Limb (tissue), 2 donors: ENCODE measurements at regions not wholly inside any gene's neighbourhood (a gene's known extent, or its start where the extent isn't known, plus 50 kb on each side); places are given as distances from the start of the nearest gene placed in this dataset.

Source experiments
- DNase-seq, 2 donors: peaks; one replicate each; pipeline ENCODE4 v3.0.0-alpha.2; 2016; ENCODE audit errors: extremely low spot score in 2 of 2

DNA sequence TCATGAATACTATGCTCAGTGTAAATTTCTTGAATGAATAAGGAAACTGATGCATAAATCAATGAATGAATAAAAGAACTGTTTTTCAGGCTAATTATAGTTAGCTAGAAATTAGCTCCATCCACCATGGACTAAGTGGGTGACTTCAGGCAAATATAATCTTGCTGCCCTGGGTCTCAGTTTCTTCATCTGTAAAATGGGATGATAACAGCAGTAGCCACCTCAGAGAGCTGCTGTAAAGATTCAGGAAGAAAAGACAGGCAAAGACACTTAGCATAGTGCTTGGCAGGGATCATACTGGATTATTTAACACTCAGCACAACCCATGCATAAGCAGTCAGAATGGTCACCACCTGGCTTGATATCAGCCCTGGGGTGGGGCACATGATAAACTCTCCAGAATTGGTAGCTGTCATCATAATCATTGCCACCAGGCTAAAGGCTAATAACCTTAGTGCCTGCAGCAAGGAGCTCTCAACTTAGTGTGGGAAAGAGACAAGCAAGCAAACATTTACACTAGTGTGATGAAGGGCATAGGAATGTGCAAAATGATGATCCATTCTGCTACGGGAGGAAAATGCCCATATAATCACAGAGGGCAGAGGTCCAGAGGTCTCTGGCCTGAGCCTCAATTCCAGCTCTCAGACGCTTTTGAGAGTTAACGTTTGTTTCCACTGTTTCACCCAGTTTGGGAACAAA lies 234.7 kb upstream of the TBX3 start:
- no peak for DNase-seq

DNA sequence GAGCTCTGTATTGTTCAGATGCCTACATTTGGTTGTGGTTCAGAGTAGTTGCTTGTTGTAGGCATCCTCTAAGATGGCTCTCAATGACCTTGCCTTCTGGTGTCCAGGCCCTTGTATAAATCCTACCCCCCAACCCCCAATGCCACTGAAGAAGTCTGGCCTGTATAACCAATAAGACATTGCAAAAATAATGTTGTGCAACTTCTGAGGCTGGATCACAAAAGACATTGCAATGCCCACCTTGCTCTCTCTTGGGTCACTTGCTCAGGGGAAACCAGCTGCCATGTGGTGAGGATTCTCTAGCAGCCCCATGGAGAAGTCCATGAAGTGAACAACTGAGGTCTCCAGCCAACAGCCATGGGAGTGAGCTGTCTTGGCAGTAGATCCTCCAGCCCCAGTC lies 234.0 kb upstream of the TBX3 start:
- no peak for DNase-seq

DNA sequence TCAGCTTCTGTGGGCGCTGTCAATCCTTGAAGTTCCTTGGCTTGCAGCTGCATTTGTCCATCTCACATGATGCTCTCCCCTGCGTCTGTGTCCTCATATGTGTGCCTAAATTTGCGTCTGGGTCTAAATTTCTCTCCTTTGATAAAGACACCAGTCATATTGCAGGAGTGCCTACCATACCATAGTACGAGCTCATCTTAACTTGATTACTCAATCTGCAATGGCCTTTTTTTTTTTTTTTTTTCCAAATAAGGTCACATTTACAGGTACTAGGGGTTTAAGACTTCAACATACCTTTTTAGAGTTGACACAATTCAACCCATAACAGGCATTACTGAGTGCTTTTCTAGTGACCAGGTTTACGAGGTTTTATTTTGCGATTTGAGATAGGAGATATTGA lies 233.3 kb upstream of the TBX3 start:
- DNase-seq = no peak

DNA sequence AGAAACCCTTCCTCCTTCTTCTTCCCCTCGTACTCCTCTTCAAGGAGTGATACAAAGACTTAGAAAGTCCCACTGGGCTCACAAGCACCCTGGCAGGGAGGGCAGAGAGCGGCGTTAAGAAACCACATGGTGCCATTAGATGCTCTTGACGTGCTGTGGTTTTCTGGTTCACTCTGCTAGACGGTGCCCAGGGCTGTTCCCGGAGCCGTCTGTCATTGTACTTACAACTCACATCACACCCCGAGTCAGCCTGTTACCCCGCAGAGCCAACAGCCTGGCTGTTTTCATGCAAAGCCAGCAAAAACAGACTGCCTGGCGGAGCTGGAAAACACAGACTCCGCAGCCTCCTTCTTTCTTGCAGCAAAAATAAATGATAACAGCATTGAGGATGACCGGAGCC lies 232.6 kb upstream of the TBX3 start:
- DNase-seq = no peak

DNA sequence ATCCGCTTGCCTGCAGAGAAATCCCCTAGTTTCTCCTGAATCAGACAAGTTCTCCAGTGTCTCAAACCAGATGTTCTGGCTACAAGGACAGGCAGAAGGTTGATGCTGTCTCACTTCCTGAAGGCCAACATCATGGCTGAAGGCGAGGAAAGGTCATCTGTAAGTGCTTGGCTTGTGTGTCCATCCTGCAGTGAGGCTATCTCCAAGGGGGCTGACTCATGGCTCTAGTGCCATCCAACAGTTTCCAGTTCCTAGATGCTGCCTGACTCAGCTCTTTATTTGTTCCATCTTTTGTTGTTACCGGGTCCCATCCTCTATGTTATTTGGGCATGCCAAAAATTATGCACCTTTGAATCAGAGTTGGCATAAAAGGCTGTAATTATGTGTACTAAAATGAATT lies 232.1 kb upstream of the TBX3 start:
- no peak for DNase-seq

DNA sequence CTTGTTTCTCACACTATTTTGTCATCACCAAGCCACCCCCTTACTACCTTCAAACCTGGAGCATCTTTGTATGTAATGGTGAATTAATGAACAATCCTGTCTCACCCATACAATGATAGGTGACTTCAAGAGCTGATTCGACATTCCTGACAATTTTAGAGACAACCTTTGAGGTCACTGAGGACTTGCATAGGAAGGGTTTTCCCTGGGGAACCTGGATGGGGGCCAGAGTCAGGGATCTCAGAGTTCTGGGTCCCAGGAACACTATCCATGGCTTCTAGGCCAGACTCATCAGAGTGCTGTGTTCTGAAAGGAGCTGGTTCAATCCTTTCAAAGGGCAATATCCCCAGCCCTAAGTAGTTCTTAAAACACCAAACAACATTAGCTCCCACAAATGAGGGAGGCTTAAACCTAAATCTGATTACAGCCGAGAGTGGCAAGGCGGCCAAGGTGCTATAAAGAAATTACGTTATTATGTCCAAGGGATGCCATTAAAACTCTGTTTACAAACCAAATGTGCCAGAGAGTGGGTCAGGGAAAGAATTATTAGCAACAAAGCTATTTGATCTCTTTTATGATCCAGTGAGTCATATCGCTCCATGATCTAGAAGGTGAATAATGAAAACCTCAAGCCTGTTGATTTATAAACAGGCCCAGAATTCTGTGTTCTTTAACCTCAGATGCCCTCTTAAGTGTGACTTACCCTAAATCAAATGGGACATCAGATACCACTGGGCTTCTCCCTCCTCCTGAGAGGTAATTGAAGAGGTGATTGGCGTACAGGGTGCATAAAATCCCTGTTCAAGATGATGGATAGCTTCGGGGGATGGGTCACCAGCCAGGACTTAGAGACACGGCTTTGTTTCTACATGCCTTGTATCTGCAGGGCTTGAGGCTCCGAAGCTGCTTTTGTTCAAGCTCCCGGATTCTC lies 230.2 kb upstream of the TBX3 start:
- DNase-seq = no peak

DNA sequence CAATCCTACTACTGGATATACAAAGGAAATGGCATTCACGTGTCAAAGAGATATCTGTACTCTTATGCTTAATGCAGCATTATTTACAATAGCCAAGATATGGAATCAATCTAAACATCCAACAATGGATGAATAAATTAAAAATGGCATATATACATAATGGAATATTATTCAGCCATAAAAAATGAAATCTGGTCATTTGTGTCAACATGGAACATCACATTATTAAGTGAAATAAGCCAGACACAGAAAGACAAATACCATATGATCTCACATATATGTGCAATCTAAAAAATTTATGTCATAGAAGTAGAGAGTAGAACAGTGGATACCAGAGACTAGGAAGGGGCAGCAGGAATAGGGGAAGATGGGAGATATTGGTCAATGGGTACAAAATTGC lies 228.8 kb upstream of the TBX3 start:
- DNase-seq = no peak

DNA sequence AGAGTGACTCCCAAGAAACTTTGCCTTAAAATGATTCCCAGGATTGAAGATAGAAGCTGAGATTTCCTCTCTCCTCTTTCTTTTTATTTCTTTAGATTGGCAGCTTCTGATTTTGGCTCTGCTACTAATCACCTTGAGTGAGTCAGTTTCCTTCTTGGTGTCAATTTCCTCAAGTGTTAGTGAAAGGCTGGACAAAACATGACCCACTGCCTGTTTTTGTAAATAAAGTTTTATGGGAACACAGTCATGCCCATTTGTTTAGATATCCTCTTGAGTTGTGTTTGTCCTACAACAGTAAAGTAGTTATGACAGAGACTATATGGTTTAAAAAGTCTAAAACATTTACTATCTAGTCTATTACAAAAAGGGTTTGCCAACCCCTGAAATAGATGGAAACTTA lies 227.2 kb upstream of the TBX3 start:
- DNase-seq = no peak

DNA sequence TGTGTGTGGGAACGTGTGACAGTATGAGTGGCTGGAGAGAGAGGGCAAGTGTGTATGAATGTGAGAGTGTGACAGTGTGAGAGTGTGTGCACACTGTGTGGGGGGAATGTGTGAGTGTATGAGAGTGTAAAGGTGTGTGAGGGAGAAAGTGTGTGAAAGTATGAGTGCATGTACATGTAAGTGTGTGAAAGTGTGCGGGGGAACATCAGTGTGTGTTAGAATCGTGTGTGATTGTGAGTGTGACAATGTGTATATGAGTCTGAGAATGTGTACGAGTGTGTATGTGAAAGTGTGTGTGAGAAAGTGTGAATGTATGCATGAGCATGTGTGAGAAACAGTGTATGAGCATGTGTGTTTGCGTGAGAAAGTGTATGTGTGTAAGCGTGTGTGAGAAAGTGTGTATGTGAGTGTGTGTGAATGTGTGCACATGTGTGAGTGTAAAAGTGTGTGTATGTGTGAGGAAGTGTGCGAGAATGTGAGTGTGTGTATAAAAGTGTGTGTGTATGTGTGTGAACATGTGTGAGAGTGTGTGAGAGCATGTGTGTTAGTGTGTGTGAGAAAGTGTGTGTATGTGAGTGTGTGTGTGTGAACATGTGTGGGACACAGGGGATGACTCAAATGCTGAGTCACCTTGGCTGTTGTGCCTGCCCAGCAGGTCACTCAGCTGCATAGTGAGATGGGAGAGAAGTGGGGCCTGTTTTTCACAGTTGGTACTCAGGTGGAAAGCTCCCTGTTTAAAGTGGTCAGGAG lies 220.5 kb upstream of the TBX3 start:
- no peak for DNase-seq

DNA sequence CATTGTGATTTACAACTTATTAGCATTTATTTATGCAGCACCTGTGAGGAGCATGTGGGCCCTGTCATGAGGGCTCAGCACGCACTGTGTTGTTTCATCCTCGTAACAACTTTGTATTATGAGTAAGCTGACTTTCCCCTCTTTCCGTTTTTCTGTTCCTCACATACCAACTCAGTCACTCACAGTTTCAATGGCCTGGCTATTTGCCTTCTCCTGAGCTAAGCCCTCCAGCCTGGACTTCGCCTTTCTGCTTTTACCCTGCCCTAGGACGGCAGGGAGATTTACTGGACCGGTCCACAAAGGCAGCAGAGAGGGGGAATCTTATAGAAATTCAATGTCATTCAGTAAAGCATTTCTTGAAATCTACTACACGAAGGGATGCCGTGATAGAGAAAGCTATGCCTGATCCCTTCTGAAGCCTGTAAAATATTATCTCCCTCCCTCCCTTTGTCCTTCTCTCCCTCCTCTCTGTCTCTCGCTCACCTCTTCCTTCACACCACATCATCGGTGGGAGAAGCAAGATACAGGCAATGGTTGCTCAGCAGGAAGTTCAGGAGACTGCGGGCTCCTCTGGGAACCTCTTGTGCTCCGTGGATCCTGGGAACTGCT lies 219.2 kb upstream of the TBX3 start:
- DNase-seq = no peak

DNA sequence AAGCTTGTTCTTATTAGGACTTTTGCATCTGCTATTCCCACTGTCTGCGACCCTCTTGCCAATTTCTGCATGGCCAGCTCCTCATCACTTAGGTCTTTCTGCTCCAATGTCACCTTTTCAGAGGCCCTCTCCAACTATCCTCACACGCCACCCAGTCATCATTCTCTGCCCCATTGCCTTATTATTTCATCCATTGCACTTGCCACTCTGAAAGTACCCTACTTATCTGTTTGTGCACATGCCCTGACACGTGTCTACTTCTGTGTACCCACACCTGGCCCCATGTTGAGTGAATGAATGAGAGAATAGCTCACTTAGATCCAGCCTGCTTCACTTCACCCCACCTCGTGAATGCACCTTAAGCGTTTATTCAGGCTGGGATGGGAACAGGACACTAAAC lies 218.7 kb upstream of the TBX3 start:
- DNase-seq = no peak

DNA sequence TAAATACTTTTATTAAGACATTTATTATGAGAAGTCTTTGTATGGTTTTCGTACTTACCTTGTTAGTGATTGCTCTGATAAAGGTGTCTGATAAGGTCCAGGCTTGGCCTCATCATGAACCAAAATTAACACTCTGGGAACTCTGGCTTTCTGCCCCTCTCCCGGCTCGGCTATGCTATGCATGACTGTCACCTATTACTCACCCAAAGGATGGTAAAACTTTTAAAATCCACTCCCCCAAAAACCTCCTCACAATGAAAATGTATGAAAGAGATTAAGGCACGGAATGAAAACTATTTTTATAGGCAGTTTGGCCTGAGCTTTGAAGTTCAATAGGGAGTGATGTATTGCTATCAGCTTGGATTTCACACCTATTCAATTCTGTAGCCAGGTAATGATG lies 217.3 kb upstream of the TBX3 start:
- DNase-seq = no peak

DNA sequence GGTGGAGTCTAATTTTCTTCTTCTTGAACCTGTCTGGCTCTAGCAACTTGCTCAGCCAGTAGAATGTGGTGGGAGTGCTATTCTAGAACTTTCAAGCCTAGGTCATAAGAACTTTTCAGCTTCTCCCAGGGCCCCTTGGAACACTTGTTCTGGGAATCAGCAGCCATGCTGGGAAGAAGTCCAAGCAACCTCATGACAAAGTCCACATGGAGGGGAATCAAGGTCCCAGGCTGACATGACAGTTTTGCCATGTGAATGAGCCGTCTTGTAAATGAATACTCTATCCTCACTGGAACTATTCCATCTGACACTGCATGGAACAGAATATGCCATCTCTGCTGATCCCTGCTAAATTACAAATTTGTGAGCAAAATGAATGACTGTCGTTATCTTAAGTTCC lies 214.2 kb upstream of the TBX3 start:
- DNase-seq = no peak

DNA sequence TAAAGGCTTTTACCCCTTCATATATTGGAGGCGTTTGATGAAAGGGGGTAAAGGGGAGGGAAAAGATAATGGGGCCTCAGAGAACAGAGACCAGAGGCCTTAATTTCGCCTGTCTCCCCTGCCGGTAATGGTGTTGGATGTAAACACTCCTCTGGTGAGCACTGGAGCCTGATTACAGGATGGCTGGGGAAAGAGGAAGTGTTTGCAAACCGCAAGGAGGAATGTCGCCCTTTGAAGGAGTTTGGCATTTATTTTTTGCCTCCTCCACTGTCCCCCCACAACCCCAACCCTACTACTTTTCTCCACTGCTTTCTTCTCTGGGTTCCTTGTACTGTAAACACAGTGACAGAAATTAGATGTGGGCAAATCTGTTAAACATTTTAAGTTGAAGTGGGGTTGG lies 211.9 kb upstream of the TBX3 start:
- DNase-seq = no peak

DNA sequence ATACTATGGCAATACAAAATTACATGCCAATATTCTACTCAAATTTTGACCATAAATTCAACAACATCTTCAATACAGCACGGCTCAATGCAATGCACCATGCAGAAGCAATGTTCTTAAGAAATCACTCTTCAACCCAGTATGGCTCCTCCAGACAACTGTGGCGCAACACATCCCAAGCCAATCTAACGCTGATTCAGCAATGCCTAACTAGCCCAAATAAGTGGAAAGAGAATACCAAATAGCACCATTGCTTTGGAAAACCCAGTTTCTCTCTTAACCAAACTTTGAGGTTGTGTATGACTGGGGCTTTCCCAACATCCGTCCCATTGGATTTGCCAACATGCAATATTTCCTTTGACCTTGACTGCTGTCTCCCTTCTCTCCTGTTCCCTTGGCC lies 211.1 kb upstream of the TBX3 start:
- DNase-seq = no peak

DNA sequence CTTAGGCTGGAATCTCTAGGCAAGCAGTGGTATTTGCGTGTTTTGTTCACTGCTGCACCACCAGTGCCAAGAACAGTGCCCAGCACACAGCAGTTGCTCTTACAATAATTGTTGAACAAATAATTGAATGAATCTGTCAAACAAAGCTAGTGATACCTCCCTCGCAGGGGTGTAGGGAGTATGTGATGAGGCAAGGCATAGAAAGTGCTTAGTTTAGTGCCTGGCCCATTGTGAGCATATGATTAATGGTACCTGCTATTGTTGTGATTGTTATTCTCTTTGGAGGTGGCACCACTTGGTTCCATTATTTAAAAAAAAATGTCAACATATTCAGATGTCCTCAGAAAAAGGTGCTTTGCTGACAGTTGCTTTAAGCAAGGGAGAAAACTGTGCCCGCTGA lies 210.1 kb upstream of the TBX3 start:
- no peak for DNase-seq

DNA sequence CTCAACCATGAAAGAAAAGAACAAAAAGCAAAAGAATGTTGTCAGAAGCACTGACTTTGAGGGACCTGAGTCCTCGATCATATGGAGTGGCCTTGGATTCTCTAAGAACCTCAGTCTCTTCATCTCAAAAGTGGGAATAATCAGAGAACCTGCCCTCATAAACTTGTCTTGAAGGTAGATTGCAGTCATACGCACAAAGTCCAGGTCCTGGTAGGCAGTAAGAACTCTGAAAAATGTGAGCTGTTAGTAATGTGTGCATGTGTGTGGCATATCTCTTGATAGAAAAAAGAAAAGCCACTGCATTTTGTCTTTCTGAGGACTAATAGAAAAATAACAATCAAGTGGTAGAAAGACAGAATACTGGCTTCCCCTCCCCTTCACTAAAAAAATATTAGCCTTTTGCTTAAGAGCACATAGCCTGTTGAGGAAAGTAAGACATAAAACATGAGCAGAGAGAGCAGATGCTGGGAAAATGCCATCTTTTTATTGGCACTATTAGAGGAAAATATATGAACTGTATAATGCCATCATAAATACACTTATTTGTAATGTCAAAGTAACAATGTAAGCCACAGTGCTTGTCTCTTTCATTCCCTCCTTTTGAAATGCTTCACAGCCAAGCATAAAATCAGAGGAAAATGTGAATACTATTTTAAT lies 205.1 kb upstream of the TBX3 start:
- peak in 1 of 2 donors; percentile 27 for DNase-seq

DNA sequence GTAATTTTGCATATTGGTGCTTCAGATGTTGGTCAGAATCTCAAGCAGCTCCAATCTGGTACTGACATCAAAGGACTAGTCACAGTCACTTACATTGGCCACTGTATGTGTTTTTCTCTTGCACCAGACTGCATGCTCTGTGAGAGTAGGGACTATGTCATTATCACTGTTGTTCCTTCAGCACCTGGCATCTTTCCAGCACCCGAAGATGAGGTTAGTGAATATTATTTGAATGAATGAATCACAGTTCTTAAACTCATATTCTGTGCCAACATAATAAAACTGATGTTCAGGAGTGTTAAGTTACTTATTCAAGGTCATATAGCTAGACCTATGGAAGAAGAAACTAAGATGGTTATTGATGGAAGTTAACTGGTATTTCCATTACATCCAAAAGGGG lies 204.5 kb upstream of the TBX3 start:
- no peak for DNase-seq

DNA sequence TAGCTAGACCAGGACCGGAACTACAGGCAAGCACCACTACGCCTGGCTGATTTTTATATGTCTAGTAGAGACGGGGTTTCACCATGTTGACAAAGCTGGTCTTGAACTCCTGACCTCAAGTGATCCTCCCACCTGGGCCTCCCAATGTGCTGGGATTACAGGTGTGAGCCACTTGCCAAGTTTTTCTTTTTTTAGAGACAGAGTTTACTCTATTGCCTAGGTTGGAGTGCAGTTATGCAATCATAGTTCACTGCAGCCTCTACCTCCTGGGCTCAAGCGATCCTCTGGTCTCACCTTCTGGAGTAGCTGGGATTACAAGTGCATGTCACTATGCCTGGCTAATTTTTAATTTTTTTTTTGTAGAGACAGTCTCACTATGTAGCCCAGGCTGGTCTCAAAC lies 201.5 kb upstream of the TBX3 start:
- no peak for DNase-seq

DNA sequence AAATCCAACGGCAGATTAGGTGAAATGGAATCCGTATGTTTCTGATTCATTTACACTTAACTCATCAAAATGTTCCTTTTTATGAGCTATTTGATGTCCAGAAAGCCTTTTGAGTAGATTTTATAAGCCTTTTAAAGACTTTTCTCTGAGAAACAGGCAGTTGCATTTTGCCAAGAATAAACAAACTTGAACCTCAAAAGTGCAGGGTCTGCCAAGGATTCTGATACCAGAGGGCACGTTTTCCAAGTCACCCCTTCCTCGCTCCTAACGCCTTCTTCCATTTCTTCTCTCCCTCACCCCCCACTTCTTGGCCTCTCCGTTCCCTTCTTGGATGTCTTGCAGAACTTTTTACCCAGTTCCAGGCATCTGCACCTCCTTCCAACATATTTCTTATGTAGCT lies 200.6 kb upstream of the TBX3 start:
- no peak for DNase-seq

DNA sequence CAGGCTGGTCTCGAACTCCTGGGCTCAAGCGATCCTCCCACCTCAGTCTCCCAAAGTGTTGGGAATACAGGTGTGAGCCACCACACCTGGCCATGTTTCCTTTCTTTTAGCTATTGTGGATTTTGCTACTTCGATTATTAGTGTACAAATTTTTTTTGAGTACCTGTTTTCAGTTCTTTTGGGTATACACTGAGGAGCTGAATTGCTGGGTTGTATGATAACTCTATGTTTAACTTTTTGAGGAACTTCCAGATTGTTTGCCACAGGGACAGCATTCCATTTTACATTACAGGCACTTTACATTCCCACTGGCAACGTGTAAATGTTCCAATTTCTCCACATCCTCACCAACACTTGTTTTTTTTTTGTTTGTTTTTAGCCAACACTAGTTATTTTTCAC lies 198.1 kb upstream of the TBX3 start:
- DNase-seq = no peak
